Caco-2 (cell line): ENCODE measurements at regions not wholly inside any gene's neighbourhood (a gene's known extent, or its start where the extent isn't known, plus 50 kb on each side); places are given as distances from the start of the nearest gene placed in this dataset.

Experiments used
- BruUV-seq: library from RNA; stranded (reverse); fragments of 400-500 nt; replicated peaks from 2 replicates; lab custom pipeline; 2021; lab: Mats Ljungman, UMichigan
- CTCF ChIA-PET: fragments of 300-600 bp; sonication (Branson Sonifier 250); formaldehyde crosslinking; loops from one replicate; lab custom pipeline; 2022; ENCODE audit warnings: antibody characterized with exemption; lab: Charles Lee
- POLR2A ChIA-PET: fragments of 300-600 bp; sonication (Branson Sonifier 250); formaldehyde crosslinking; loops from one replicate; lab custom pipeline; 2022; ENCODE audit warnings: antibody characterized with exemption; lab: Charles Lee
- DNase-seq, 2 experiments: peaks; one replicate each; pipeline versions ENCODE4 v3.0.0 to v3.0.0-alpha.2; 2020 to 2022
- H3K27me3 ChIP-seq: replicated peaks from 2 replicates; pipeline ENCODE4 v1.6.0; 2011; ENCODE audit warnings: low read length; ENCODE audit not compliant: control insufficient read depth, insufficient read depth
- H3K36me3 ChIP-seq: 2 replicates; pipeline ENCODE4 v1.5.1; 2011; ENCODE audit warnings: low read length; ENCODE audit not compliant: control insufficient read depth, insufficient read depth
- H3K4me1 ChIP-seq: fragments of 250-450 bp; sonication (Bioruptor Pico); 2 replicates; pipeline ENCODE4 v1.5.1; 2020; ENCODE audit warnings: mild to moderate bottlenecking
- H3K4me3 ChIP-seq: 2 replicates; pipeline ENCODE4 v1.5.1; 2011; ENCODE audit warnings: low read depth, mild to moderate bottlenecking, control low read depth, low read length
- H3K9me3 ChIP-seq: fragments of 250-450 bp; sonication (Bioruptor Pico); 2 replicates; pipeline ENCODE4 v1.5.1; 2020; ENCODE audit warnings: mild to moderate bottlenecking, moderate library complexity
- H3K27ac Mint-ChIP-seq: one replicate; pipeline ENCODE4 v1.8.0; 2022; ENCODE audit warnings: mixed read lengths; ENCODE audit not compliant: unreplicated experiment
- H3K27me3 Mint-ChIP-seq: one replicate; pipeline ENCODE4 v1.8.0; 2022; ENCODE audit warnings: mixed read lengths; ENCODE audit not compliant: insufficient read depth, unreplicated experiment
- H3K36me3 Mint-ChIP-seq: one replicate; pipeline ENCODE4 v1.8.0; 2022; ENCODE audit warnings: mild to moderate bottlenecking, mixed read lengths; ENCODE audit not compliant: insufficient read depth, unreplicated experiment
- H3K4me1 Mint-ChIP-seq: one replicate; pipeline ENCODE4 v1.8.0; 2022; ENCODE audit warnings: low read depth, mixed read lengths; ENCODE audit not compliant: unreplicated experiment
- H3K4me3 Mint-ChIP-seq: one replicate; pipeline ENCODE4 v1.8.0; 2022; ENCODE audit warnings: mild to moderate bottlenecking, moderate library complexity, mixed read lengths; ENCODE audit not compliant: unreplicated experiment
- H3K9me3 Mint-ChIP-seq: one replicate; pipeline ENCODE4 v1.8.0; 2022; ENCODE audit warnings: mixed read lengths; ENCODE audit not compliant: unreplicated experiment
- CTCF ChIP-seq, 2 experiments: fragments of 200-600 bp in 1 of 2; IDR thresholded peaks; 1 replicate in 1 of 2; 2 replicates in 1 of 2; pipeline versions ENCODE4 v1.5.1 to v1.8.0; 2011 to 2022; ENCODE audit warnings: antibody characterized with exemption in 1 of 2, control low read depth in 1 of 2, inconsistent platforms in 1 of 2, low read depth in 1 of 2, low read length in 1 of 2, mild to moderate bottlenecking in 1 of 2, moderate library complexity in 1 of 2; ENCODE audit not compliant: insufficient read depth in 1 of 2, severe bottlenecking in 1 of 2, unreplicated experiment in 1 of 2
- intact Hi-C: fragments of 100-400 bp; cut with micrococcal nuclease; formaldehyde crosslinking; loops from one replicate; pipeline ENCODE4 v1.10.0; 2022; ENCODE audit not compliant: unreplicated experiment

GRCh38 chr3:82496890-82497560 is 735.6 kb upstream of the GBE1 start:
- H3K4me3 Mint-ChIP-seq: no peak overlapping the region
- Histone ChIP-seq H3K4me3 (no peak overlapping the region), H3K9me3 (no peaks in the 10 kb centered on the region), H3K36me3 (no peaks in the 10 kb centered on the region), H3K4me1 (no peaks in the 10 kb centered on the region), H3K27me3 (no peaks in the 10 kb centered on the region)
- intact Hi-C loops: no loop called here
- CTCF ChIA-PET: no interaction called here
- H3K27me3 Mint-ChIP-seq: no peaks in the 10 kb centered on the region
- POLR2A ChIA-PET: no interaction called here
- peak; percentile 39 to 44 for TF ChIP-seq CTCF (IDR thresholded peaks at IDR 0.05; ENCODE audit: insufficient read depth in 1 of 2, low read depth in 1 of 2, low read length in 1 of 2, severe bottlenecking in 1 of 2, unreplicated experiment in 1 of 2)
- H3K9me3 Mint-ChIP-seq: no peaks in the 10 kb centered on the region
- H3K36me3 Mint-ChIP-seq: no peaks in the 10 kb centered on the region
- BruUV-seq: no TSS peak
- no peaks in the 10 kb centered on the region for H3K4me1 Mint-ChIP-seq
- no peak overlapping the region for H3K27ac Mint-ChIP-seq
- peak in 1 of 2 experiments; percentile 13 for DNase-seq

- Mint-ChIP-seq H3K9me3 (no peaks in the 10 kb centered on the region), H3K4me1 (no peaks in the 10 kb centered on the region), H3K27ac (no peak overlapping the region), H3K27me3 (no peaks in the 10 kb centered on the region), H3K36me3 (no peaks in the 10 kb centered on the region), H3K4me3 (no peak overlapping the region)
- H3K4me1 ChIP-seq: no peaks in the 10 kb centered on the region
- ChIA-PET POLR2A (no interaction called here), CTCF (interaction anchor here (0.5 kb wide), 1 partner anchor 139 kb away, joined by 4 read pairs; no protein-coding TSS in a partner anchor)
- no peaks in the 10 kb centered on the region for H3K36me3 ChIP-seq
- DNase-seq: no peak
- no peaks in the 10 kb centered on the region for H3K27me3 ChIP-seq
- no peak overlapping the region for H3K4me3 ChIP-seq
- no TSS peak for BruUV-seq
- no peak for TF ChIP-seq CTCF (IDR thresholded peaks at IDR 0.05; ENCODE audit: insufficient read depth in 1 of 2, low read depth in 1 of 2, low read length in 1 of 2, severe bottlenecking in 1 of 2, unreplicated experiment in 1 of 2)
- intact Hi-C loops: no loop called here
- H3K9me3 ChIP-seq: no peaks in the 10 kb centered on the region
Observed at GRCh38 chr3:82495655-82496054, 734.2 kb upstream of the GBE1 start.

GRCh38 chr3:82494977-82495489 is 733.6 kb upstream of the GBE1 start:
- Mint-ChIP-seq H3K4me3 (no peak overlapping the region), H3K4me1 (no peaks in the 10 kb centered on the region), H3K9me3 (no peaks in the 10 kb centered on the region), H3K27ac (no peak overlapping the region), H3K36me3 (no peaks in the 10 kb centered on the region), H3K27me3 (no peaks in the 10 kb centered on the region)
- ChIA-PET CTCF (interaction anchor here (0.5 kb wide), 1 partner anchor 140 kb away, joined by 4 read pairs; no protein-coding TSS in a partner anchor), POLR2A (no interaction called here)
- BruUV-seq: no TSS peak
- Histone ChIP-seq H3K4me3 (no peak overlapping the region), H3K9me3 (no peaks in the 10 kb centered on the region), H3K4me1 (no peaks in the 10 kb centered on the region), H3K36me3 (no peaks in the 10 kb centered on the region), H3K27me3 (no peaks in the 10 kb centered on the region)
- no peak for DNase-seq
- TF ChIP-seq CTCF (IDR thresholded peaks at IDR 0.05; ENCODE audit: insufficient read depth in 1 of 2, low read depth in 1 of 2, low read length in 1 of 2, severe bottlenecking in 1 of 2, unreplicated experiment in 1 of 2): no peak
- intact Hi-C loops: no loop called here
